ENCODE measurements at regions not wholly inside any gene's neighbourhood (a gene's known extent, or its start where the extent isn't known, plus 50 kb on each side); places are given as distances from the start of the nearest gene placed in this dataset.

GRCh38 chr4:58553679-58554078 is 1443.5 kb upstream of the IGFBP7 start:
- no peak for TF ChIP-seq EED (CRISPR knock-in tag; IDR thresholded peaks at IDR 0.05)
- TF ChIP-seq ZIK1 (CRISPR knock-in tag; IDR thresholded peaks at IDR 0.05; ENCODE audit: borderline replicate concordance, low read depth), result no peak
- no peak for TF ChIP-seq ZFX (CRISPR knock-in tag; IDR thresholded peaks at IDR 0.05; ENCODE audit: low read depth)
- no peak for TF ChIP-seq ZNF546 (CRISPR knock-in tag; conservative IDR thresholded peaks at IDR 0.05)
- TF ChIP-seq KAT2B (IDR thresholded peaks at IDR 0.05; ENCODE audit: borderline replicate concordance, low read depth, low read length), result no peak
- no peak for TF ChIP-seq MAF1 (CRISPR knock-in tag; IDR thresholded peaks at IDR 0.05; ENCODE audit: borderline replicate concordance)
- TF ChIP-seq ZBTB43 (CRISPR knock-in tag; conservative IDR thresholded peaks at IDR 0.05), result no peak
- TF ChIP-seq KLF12 (CRISPR knock-in tag; IDR thresholded peaks at IDR 0.05; ENCODE audit: borderline replicate concordance), result no peak
- H2AFZ ChIP-seq (ENCODE audit: low read length), result no peak overlapping the region
- no peaks in the 10 kb centered on the region; a peak in 1 of 5 replicates for H3K27me3 ChIP-seq (ENCODE audit: control insufficient read depth in 1 of 2, insufficient read depth in 2 of 2, low read length in 2 of 2)
- H3K36me3 ChIP-seq (replicated peaks in 1 of 2; ENCODE audit: control insufficient read depth in 1 of 2, insufficient read depth in 2 of 2, low read length in 2 of 2), result no peaks in the 10 kb centered on the region
- H3K4me2 ChIP-seq (ENCODE audit: low read depth, low read length), result no peak overlapping the region
- POLR2A ChIA-PET, result no interaction called here
- no peaks in the 10 kb centered on the region for H3K79me2 ChIP-seq (ENCODE audit: insufficient read depth, low read length)
- 2% methylated on average over 2 of the region's 2 CpGs for WGBS (ENCODE audit: low lambda C conversion rate)
- no peaks in the 10 kb centered on the region for H3K4me1 ChIP-seq (ENCODE audit: insufficient read depth, low read length)
- intact Hi-C loops (cut with micrococcal nuclease; ENCODE audit: unreplicated experiment) (no loop called here), in situ Hi-C loops (cut with HindIII; ENCODE audit: extremely low pct_ligation_motif_present, low pct_unique_long_range_greater_than_20kb) (no loop called here)
- H4K20me1 ChIP-seq (ENCODE audit: insufficient read depth, low read length), result no peaks in the 10 kb centered on the region
- FAIRE-seq (no peak), DNase-seq (ENCODE audit: low spot score) (no peak), ATAC-seq (no peak)
- H3K9me3 ChIP-seq (ENCODE audit: low read length), result peaks cover 31% of the 10 kb centered on the region
- CTCF ChIA-PET (ENCODE audit: low intra/inter-chr PET ratio, low total read pairs), result no interaction called here
- no peak overlapping the region for H3K9ac ChIP-seq (ENCODE audit: insufficient read depth, low read depth, low read length)
- BruUV-seq (replicated peaks), result no TSS peak
- no peak overlapping the region for H3K27ac ChIP-seq (ENCODE audit: extremely low read length, insufficient read depth, low read length)
- no peak overlapping the region for H3K4me3 ChIP-seq (replicated peaks in 1 of 3; ENCODE audit: insufficient read depth in 1 of 3, low read depth in 2 of 3, low read length in 3 of 3)

- in situ Hi-C loops (cut with HindIII; ENCODE audit: extremely low pct_ligation_motif_present, low pct_unique_long_range_greater_than_20kb) (no loop called here), intact Hi-C loops (cut with micrococcal nuclease; ENCODE audit: unreplicated experiment) (no loop called here)
- Histone ChIP-seq H3K4me2 (ENCODE audit: low read depth, low read length) (no peak overlapping the region), H3K27me3 (ENCODE audit: control insufficient read depth in 1 of 2, insufficient read depth in 2 of 2, low read length in 2 of 2) (no peaks in the 10 kb centered on the region; a peak in 1 of 5 replicates), H3K9me3 (ENCODE audit: low read length) (peaks cover 31% of the 10 kb centered on the region), H3K4me1 (ENCODE audit: insufficient read depth, low read length) (no peaks in the 10 kb centered on the region), H3K79me2 (ENCODE audit: insufficient read depth, low read length) (no peaks in the 10 kb centered on the region), H4K20me1 (ENCODE audit: insufficient read depth, low read length) (no peaks in the 10 kb centered on the region), H3K27ac (ENCODE audit: extremely low read length, insufficient read depth, low read length) (no peak overlapping the region), H2AFZ (ENCODE audit: low read length) (no peak overlapping the region), H3K9ac (ENCODE audit: insufficient read depth, low read depth, low read length) (no peak overlapping the region), H3K36me3 (replicated peaks in 1 of 2; ENCODE audit: control insufficient read depth in 1 of 2, insufficient read depth in 2 of 2, low read length in 2 of 2) (no peaks in the 10 kb centered on the region), H3K4me3 (replicated peaks in 1 of 3; ENCODE audit: insufficient read depth in 1 of 3, low read depth in 2 of 3, low read length in 3 of 3) (no peak overlapping the region)
- ATAC-seq, result no peak
- 0% methylated on average over 1 of the region's 1 CpG for WGBS (ENCODE audit: low lambda C conversion rate)
- ChIA-PET POLR2A (no interaction called here), CTCF (ENCODE audit: low intra/inter-chr PET ratio, low total read pairs) (no interaction called here)
- TF ChIP-seq ZNF264 (CRISPR knock-in tag; IDR thresholded peaks at IDR 0.05) (no peak), ZSCAN20 (CRISPR knock-in tag; IDR thresholded peaks at IDR 0.05; ENCODE audit: borderline replicate concordance) (no peak), BATF2 (CRISPR knock-in tag; IDR thresholded peaks at IDR 0.05) (no peak), ZNF136 (CRISPR knock-in tag; IDR thresholded peaks at IDR 0.05; ENCODE audit: low read depth) (no peak), RAD21 (CRISPR knock-in tag; IDR thresholded peaks at IDR 0.05) (no peak), GMEB2 (CRISPR knock-in tag; IDR thresholded peaks at IDR 0.05; ENCODE audit: low read depth) (no peak), MAZ (IDR thresholded peaks at IDR 0.05; ENCODE audit: borderline replicate concordance, low read depth, low read length) (no peak), MAZ (CRISPR knock-in tag; IDR thresholded peaks at IDR 0.05; ENCODE audit: low read depth) (no peak)
- BruUV-seq (replicated peaks), result no TSS peak
- no peak for FAIRE-seq
- DNase-seq (ENCODE audit: low spot score), result no peak
Observed at GRCh38 chr4:58553031-58553430, 1442.8 kb upstream of the IGFBP7 start.

Data from HepG2 (cell line).